Fibroblast of the aortic adventitia (primary cell): ENCODE measurements at regions not wholly inside any gene's neighbourhood (a gene's known extent, or its start where the extent isn't known, plus 50 kb on each side); places are given as distances from the start of the nearest gene placed in this dataset.
A peak's percentile ranks its signal among the peaks of the same experiment; 100 is the strongest.
"Not testable (repeated sequence)": the region's sequence is repeated elsewhere in the genome, so short reads cannot be mapped to it uniquely, and the experiment has no call there.

ENCODE experiments used
- DNase-seq: peaks from one replicate; pipeline ENCODE4 v3.0.0-alpha.2; 2010; ENCODE audit warnings: low read depth
- H3K4me3 ChIP-seq: 2 replicates; pipeline ENCODE4 v1.5.1; 2011; ENCODE audit warnings: low read depth, mild to moderate bottlenecking, control low read depth, low read length, moderate library complexity
- CTCF ChIP-seq: IDR thresholded peaks from 2 replicates; pipeline ENCODE4 v1.5.1; 2011; ENCODE audit warnings: mild to moderate bottlenecking, low read length, control low read depth, inconsistent platforms; ENCODE audit not compliant: insufficient read depth

DNA sequence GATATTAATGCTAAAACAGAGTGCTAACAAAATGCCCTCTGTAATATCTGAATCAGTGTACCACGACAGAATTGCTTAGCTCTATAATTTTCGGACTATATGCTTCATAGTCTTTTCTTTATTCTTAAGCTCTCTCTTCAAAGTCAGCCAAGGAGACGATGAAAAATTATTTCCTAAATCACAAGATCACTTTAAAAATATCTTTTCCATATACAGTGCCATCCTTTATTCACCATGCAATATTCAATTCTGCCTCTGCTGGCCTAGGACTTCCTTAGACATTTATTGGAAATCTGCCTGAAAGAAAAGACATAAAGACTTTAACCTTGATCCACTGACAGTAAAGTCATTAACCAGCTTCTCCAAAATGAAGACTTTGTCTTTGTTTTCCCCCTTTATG, 238.9 kb upstream of the BTG1 start:
- TF ChIP-seq CTCF = no peak
- DNase-seq = no peak
- no peak overlapping the region for H3K4me3 ChIP-seq

- no peak overlapping the region for H3K4me3 ChIP-seq
- no peak for DNase-seq
- TF ChIP-seq CTCF = no peak
Measured at GRCh38 chr12:92382383-92382878, 236.8 kb upstream of the BTG1 start.

DNA sequence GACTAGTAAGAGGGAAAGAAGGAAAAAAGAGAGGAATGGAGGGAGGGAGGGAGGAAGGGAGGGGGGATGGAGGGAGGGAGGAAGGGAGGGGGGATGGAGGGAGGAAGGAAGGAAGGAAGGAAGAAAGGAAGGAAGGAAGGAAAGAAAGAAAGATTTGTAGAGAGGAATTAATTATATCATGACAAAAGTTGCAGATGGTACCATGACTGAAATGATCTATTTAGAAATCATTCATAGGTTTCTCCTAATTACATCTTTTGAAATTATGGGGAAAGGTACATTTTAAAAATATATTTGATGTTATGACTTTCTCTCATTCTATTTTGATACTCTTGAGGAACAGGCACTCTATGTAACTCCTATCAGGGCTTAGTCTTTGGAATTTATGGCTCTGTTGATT, 236.2 kb upstream of the BTG1 start:
- TF ChIP-seq CTCF = no peak
- H3K4me3 ChIP-seq = no peak overlapping the region
- DNase-seq = no peak

DNA sequence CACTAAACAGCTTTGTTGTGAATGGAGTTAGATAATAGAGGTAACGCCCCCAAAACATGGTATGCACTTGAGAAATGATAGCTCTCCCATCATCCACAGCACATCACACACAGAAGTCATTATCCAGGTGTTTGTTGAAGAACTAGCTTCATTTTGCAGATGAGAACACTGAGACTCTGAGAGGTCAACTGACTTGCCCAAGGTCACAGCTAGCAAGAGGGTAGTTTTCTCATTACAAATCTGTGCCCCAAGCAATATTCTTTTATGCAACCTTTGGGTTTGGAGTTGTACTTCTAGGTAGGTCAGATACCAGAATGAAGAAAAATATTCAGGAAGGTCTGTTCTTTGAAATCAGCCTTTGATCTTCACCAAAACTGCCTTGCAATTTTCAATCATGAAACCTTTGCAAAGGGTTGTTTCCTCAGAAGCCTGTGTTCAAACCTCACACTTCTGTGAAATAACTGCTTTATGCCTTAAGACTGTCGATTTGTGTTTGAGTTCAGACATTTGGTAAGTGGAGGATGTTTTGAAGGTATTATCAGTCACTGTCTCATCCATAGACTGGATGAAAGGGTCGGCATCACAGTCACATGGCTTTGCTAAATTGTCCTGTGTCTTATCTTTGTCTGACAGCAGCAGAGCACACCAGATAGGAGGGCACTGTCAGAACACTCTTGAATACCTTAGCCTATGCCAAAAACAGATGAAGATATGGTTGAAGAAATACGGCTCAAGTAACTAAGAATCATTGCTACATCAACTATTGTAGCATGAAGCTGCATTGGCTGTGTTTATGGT, 233.2 kb upstream of the BTG1 start:
- no peak for DNase-seq
- no peak for TF ChIP-seq CTCF
- H3K4me3 ChIP-seq = no peak overlapping the region

- H3K4me3 ChIP-seq, DNase-seq: not testable (repeated sequence)
Measured at GRCh38 chr12:92375504-92375903, 229.9 kb upstream of the BTG1 start.

DNA sequence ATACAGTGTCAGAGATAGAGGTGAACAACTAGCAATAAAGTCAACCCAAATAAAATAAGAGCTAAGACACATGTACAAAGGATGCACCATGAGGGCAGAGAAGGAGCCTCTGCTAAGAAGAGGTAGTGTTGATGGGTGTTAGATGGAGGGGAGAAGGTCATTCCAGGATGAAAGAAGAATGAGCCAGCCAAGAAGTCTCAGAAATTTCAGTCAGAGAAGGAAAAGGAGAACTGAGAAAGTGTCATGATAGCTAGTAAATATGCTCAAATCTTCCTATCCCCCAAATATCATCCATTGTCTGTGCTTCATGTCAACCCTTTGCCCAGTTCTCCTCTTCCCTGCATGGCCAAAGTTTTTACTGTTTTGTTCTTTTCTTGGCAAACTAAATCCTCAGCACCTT, 225.2 kb upstream of the BTG1 start:
- DNase-seq = no peak
- no peak for TF ChIP-seq CTCF
- H3K4me3 ChIP-seq = no peak overlapping the region

DNA sequence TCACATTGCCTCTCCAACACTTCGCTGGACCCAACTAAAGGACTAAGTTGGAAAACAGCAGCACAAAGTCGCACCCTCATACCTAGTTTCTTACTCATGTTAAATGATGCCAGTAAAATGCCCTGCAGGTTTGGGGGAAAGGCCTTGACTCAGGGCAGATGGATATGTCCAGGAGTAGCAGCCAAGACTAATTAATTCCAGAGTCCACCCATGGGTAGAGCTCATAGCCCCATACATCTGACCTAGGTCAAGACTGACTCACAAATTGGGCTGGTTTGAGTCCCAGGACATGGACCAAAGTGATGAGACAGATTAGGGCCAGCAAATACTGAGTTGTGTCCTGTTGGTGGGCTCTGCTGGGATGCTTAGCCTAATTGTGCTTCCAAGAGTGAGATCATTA, 224.0 kb upstream of the BTG1 start:
- peak; percentile 78 for DNase-seq
- H3K4me3 ChIP-seq = no peak overlapping the region
- TF ChIP-seq CTCF = no peak
